Thyroid gland (tissue), 4 donors: ENCODE measurements at regions not wholly inside any gene's neighbourhood (a gene's known extent, or its start where the extent isn't known, plus 50 kb on each side); places are given as distances from the start of the nearest gene placed in this dataset.

Source experiments
- CTCF ChIP-seq, 6 experiments: fragments of 200-600 bp in 3 of 6; fragments of 450-650 bp in 3 of 6; sonication (generic) in 3 of 6; IDR thresholded peaks; one replicate each; pipeline ENCODE4 v1.5.1; 2016 to 2019; ENCODE audit warnings: antibody characterized with exemption in 6 of 6, mild to moderate bottlenecking in 2 of 6, inconsistent platforms in 1 of 6, moderate library complexity in 1 of 6
- POLR2A ChIP-seq, 2 donors: fragments of 450-650 bp; IDR thresholded peaks; one replicate each; pipeline ENCODE4 v1.6.1; 2017; ENCODE audit warnings: antibody characterized with exemption in 2 of 2, mild to moderate bottlenecking in 2 of 2, moderate library complexity in 1 of 2

- TF ChIP-seq CTCF (IDR thresholded peaks at IDR 0.05) (no peak), POLR2A (IDR thresholded peaks at IDR 0.05) (no peak)
These were observed 172.6 kb downstream of the ZNF248 start for GRCh38 chr10:37684765-37685164.
